Activated CD4-positive, CD25-positive, alpha-beta regulatory T cell treated with anti-CD3 and anti-CD28 coated beads, Interleukin-2, amount 50 U/mL, for 24 hours (primary cell): ENCODE measurements at regions not wholly inside any gene's neighbourhood (a gene's known extent, or its start where the extent isn't known, plus 50 kb on each side); places are given as distances from the start of the nearest gene placed in this dataset.

ENCODE experiments used
- ATAC-seq, 2 donors: fragments of 150-1000 bp; cut with Tn5 transposase; one replicate each; pipeline ENCODE4 v1.10.0; 2021; ENCODE audit warnings: mild to moderate bottlenecking in 1 of 2, moderate library complexity in 1 of 2

DNA sequence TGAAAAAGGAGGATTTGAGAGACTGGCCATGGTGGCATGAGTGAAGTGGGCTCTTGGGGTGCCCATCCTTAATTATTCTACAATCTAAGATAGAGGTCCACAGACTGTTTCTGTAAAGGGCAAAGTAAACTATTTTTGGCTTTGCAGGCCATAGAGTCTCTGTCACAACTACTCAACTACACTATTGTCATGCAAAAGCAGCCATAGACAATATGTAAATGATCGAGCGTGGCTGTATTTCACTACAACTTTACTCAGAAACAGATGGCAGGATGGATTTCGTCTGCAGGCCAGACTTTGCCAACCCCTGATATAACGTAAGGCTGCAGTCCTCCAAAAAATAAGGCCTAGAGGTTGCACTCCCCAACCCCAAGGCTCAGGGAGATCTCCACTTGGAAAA is 58.2 kb upstream of the NAA20 start:
- ATAC-seq = no peak

DNA sequence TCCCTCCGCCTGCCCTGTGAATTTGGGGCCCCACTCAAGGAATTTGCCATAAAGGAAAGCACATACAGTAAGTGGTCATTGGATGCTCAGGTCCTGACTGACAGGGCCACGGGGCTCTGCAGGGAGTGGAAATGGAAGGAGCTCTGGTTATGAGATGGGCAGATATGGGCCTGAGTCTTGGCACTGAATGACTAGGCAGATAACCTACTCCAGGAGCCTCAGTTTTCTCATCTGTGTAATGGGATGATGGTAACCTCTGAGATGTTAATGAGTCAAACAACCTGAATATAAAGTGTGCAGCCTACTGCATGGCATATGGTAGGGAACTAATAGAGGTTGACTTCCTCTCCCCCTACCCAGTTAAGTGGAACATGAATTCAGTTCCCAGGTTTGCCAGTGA is 56.4 kb upstream of the NAA20 start:
- ATAC-seq = no peak

DNA sequence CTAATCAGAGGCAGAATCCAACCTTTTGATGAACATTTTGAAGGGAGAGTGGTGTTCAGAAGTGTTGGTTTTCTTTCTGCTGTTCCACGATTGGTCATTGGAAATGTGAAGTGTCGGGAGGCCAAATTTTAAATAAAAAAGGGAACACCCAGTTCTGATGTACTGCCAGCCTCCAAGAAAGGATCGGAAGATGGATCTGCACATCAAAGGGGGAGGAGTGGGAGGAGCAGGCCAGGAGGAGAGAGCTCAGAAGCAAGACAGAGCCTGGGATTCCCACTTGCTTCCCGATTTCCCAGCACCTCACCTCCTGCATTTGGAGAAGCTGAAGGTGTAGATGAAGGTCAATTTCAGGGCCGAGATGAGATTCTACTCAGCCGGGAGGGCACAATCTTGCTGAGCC is 55.9 kb upstream of the NAA20 start:
- ATAC-seq = no peak

GRCh38 chr20:19962958-19963357 is 54.2 kb upstream of the NAA20 start:
- no peak for ATAC-seq

GRCh38 chr20:19964289-19965265 is 52.6 kb upstream of the NAA20 start:
- ATAC-seq = no peak

GRCh38 chr20:19966840-19967239 is 50.3 kb upstream of the NAA20 start:
- no peak for ATAC-seq
